ENCODE measurements at regions not wholly inside any gene's neighbourhood (a gene's known extent, or its start where the extent isn't known, plus 50 kb on each side); places are given as distances from the start of the nearest gene placed in this dataset.

DNA sequence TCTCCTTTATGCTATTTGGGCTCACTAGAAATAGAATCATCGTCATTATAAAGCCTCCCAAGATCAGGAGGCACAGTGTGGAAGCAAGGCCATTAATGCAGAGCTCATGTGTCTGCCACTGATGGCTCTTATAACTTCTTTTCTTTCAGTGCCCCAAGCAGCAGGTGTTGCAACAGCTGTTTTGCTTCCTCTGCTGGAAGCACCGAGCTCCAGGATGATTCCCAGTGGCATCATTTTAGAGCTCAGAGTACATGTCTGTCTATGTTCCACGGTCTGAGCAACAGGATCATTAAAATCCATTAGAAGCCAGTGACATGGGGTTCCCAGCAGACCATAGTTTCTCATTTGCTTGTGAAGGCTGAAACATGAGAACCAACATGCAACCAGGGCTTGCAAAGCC is 803.0 kb upstream of the FAT3 start:
- no peak for FAIRE-seq

DNA sequence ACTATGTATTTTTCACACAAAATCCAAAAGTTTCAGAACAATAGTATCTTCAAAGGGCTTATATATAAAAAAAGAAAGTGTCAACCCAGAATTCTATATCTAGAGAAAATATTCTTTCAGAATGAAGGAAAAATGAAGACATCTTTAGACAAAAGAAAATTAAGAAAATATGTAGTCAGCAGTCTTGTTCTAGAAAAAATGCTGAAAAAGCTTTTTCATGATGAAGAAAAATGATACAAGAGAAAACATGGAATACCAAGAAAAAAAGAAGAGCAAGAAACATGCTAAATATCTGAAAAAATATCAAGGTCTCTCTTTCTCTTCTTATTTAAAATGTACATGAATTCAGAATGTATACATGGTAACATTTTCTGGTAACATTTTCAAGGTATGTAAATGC is 816.8 kb upstream of the FAT3 start:
- FAIRE-seq, result no peak

DNA sequence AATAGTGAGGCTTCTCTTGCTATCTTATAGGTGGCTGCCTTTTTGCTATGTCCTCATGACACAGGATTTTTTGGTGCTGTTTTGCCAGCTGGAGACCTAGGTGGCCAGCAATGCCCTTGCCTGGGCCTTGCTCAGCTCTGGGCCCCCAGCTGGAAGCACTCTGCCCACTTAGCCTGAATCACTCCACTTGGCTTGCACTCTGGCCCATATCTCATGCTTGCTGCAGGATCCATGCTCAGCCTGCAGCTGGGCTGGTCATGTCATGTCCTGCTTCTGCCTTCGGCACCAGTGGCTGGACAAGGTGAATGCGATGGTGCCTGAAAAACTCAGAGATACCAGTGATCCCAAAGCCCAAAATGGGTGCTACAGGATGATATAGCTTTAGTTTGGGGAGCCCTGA is 818.6 kb upstream of the FAT3 start:
- no peak for FAIRE-seq

DNA sequence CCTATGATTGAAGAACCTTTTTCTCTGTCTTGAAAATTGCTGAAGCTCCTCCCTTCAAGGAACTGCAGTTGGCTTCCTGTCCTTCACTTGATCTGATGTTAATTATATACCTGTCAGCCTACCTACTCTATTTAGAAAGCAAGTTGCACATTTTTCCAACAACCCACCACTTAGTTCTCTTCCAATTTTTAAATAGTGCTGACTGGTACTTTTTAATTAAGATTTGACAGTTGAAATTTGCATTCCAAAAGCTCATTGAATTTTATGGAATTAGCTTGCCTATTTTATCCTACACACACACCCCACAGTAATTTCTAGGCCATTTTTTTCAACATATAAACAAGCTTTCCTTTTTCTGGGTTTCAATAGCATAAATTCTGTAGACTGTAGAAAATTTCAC is 820.3 kb upstream of the FAT3 start:
- no peak for FAIRE-seq

DNA sequence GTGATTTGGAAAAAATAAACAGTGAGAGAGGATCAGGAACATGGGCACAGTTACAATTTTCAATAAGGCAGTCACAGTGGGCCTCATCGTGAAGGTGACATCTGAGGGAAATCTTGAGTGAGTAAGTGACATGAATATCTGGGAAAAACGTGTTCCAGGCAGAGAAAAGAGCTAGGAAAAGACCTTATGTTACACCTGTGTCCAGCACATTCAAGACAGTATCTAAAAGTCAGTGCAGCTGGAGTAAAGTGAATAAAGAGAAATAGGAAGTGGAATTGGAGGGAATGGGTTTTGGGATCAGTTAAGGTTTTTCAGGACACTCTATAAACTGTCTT is 827.5 kb upstream of the FAT3 start:
- FAIRE-seq, result no peak

DNA sequence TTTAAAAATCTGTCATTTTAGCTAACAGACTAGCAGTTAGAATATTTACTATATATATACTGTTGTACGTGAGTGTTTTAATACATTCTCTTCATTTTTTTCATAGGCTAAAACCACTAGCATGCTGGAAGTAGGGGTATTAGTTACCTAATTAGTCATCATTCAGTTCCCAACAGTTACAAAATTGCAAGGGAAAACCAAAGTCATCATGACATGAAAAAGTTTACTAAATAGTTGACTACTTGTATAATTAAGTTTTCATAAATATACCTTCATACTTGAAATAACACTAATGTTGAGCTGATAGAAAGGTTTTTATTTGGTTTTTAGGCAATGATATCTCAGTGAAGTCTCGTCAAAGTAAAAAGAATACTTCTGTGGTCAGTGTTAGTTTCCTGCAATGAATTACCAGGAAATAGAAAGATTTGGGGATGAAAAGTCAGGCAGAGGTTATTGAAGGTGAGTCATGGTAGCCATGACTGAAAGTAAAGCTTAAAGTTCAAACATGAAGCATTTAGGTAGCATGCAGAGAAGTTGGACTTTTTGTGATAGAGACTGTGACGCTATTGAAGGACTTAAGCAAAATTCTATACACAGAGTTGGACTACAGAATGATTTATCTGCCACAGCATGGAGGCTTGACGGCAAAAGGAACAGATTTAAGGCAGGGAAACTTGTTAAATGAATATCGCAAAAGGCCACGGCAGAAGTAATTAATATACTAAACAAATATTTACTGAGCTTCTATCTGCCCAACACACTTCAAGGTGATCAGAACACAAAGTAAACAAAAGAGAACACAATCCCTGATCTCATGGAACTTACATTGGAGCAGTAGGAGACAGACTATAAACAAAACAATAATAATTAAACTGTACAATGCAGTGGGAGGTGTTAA is 828.1 kb upstream of the FAT3 start:
- FAIRE-seq, result no peak

DNA sequence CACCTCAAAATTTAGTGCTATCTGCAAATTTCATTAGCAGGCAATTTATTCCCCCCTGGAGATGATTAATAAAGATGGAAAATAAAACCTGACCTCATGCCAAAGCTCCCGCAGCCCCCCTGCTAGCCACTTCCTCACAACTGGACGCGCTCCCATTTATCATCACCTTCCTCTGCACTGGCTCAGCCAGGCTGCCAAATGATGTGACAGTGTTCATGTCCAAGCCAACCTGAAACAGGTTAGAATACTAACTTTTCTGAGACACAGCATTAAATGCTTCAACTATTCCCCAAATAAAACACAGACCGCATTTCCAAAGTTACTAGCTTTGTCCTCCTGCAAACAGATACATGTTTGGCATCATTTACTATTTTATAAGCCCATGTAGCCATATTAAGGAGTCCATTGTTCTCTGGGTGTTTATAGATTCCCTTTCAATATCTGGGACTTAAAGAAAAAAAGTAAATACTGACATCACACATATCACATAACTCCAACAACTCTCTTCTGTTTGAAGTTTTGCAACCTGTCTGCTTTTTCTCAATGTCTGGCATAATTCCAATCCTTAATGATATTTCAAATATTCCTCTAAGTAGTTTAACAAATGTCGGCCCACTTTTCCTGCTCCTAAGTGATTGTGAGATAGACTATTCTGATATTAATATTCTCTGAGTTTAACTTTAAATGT is 829.7 kb upstream of the FAT3 start:
- no peak for FAIRE-seq

DNA sequence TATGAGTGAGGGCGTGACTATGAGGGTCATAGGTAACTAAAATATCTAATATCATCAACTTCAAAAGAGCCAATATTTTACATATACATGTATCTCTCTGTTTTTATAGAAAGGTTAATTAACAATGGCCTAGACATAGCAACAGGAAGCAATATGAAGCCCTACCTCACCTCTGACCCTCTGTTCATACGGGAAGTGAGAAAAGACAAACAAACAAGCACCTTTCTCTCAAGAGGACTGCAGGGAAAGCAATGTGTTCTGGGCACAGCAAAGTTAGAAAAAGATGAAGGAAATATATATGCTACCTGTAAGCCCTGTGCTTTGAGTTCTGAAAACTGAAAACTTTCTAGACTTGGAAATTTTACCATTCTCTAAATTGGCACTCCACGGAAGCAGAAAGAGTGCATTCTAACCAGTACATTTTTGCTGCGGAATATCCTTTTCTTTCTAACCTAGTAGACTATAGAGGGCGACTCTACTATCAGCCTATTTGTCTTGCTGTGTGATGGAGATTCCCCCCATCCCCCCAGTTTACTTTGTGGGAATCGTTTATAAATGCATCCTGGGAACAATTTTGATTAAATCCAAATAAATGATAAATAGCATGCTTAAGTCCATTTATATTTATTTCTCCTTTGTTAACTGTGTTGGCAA is 830.4 kb upstream of the FAT3 start:
- FAIRE-seq, result no peak

DNA sequence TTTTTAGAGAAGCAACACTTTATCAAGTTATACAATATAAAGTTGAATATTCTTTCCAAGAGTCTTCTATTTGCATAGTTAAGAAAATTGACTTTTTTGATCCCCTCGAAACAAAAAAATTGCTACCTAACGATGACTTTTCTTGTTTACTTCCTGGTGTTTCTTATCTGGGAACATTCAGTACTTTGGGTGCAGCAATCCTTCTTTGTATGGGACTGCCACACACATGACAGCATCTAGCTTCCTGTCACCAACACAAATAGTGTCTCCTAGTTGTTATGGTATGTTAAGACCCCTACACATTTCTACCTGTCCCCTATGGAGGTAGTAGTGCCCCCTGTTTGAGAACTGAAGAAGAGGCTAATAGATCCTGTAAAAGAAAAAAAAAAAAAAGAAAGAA is 841.7 kb upstream of the FAT3 start:
- no peak for FAIRE-seq

DNA sequence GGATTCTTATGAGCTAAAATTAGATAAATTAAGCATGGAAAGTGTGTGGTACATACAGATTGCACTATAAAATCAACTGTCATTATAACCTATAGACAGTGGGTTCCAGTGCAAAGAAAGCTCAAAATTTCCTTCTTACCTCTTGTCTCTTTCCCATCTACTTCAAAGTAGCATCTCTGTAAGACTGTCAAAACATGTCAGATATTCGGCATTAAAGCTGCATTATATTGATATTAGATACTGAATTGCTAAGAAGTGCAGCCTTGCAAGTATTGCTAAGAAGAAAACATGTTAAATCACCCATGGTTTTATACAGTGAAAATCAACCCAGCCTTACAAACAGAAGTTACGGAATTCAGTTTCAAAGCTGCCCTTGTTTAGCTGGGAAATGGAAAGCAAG is 849.8 kb upstream of the FAT3 start:
- FAIRE-seq, result no peak

DNA sequence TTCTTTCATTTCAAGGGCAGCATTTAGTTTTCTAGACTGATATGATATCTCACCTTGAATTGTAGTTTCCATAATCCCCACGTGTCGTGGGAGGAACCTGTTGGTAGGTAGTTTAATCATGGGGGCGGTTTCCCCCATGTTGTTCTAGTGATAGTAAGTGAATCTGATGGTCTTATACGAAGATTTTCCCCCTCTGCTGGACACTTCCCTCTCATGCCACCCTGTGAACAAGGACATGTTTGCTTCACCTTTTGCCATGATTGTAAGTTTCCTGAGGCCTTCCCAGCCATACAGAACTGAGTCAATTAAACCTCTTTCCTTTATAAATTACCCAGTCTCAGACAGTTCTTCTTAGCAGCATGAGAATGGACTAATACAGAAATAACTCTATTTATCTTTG is 851.1 kb upstream of the FAT3 start:
- FAIRE-seq, result no peak

DNA sequence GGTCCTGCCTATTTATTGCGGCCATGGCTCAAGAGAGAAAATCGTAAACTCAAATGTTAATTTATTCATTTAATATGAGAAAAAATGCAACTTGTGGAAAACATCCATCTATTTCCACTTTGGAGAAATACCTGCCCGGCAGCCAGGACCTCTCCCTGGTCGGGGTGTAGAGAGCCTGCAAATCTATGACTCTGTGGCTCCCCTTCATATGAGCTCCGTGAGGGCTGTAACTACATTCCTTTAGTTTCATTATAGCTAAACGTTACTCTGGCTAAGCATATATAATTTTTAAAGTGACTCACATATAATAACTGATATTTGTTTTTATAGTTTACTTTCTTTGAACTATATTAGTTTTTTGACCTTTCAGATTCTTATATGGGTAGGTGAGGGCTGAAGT is 857.8 kb upstream of the FAT3 start:
- FAIRE-seq, result no peak

DNA sequence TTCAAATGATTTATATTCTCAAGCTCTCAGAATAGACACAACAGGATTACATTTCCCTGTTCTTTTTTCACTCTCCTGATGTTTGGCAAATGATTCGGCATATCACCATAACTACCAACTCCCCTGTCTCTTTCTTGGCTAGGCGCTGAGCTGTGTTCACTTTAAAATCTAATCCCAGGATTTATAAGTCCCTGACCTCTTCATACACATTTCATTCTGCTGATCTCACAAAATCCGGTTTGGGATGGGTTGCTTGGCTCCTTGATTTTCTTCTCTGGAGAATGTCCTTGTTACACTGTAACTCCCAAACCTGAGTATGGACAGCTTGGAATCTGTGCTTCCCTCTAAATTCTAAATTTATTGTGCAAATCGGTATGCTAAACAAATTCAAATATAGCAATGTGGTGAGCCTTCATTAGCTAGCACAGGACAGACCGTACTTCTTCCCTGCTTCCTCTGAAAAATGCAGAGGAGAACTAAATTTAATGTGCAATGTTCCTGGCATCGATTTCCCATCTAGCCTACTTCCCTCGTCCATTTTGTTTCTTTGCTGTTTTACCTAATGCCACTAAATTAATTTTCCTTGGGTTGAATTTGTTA is 858.5 kb upstream of the FAT3 start:
- FAIRE-seq, result no peak

DNA sequence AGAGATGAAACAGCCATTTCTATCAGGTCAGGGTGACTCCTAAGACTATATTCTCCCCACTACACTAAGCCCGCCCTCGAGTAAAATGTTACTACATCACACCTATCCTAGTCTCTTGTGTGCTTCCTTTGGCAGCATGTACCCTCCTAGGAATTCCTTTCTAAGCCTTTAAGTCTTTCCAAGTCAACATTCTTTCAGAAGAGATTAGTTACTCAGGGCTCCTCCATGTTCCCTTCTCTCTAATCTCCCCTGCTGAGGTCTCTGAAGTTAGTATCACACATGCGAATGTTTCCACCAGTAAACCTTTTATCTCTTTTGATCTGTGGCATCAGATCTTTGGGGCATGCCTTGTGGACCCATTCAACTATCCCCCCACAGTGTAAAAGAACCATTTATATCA is 873.7 kb upstream of the FAT3 start:
- FAIRE-seq, result no peak

DNA sequence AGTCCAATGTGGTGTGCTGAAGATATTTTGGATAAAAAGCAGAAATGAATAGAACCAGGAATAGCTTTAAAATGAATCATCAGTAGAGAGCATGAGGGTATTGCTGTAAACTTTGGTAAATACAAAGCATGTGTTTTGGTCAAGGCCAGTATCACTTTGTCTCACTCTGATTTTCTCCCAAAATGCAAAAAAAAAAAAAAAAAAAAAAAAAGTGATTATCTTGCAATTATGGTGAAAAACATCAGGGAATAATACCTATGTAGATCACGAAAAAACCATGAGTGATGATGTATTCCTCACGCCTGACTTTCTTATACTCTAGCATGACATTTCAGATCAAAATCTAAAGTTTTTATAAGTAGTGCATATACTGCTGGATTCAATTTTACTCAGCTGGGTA is 897.9 kb upstream of the FAT3 start:
- no peak for FAIRE-seq

DNA sequence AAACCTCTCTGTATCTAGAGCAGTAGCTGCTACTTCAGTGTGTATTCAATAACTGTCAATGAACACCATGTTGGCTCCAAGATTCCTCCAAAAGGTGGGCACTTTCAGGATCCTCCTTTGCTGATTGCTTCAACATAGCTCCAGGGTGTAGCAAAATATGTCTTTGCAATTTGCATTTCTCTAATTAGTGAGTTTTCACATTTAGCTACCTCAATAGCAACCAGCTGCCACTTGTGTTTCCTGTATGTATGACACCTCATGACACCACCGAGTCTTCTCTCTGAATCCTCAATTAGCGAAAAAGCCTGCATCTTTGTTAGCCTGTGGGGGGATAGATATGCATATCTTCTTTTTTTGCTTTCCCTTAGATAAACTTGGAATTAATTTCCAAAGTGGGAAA is 898.3 kb upstream of the FAT3 start:
- FAIRE-seq, result no peak

DNA sequence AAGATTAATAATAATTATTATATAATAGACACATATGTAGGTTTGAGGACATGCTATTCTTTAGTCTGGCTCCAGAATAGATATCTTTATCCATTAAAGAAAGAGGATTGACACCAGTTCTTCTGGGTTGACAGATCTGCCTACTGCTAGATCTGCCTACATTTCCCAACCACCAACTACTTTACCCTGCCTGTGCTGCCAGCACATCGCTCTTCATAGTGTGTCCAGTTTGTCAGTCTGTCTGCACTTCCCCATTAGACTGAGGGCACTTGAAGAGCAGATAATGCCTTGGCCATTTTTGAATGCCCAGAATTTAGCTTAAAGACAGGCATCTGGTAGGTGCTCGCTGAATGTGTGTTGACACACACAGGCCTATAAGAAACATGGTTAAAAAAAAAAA is 910.1 kb upstream of the FAT3 start:
- no peak for FAIRE-seq

DNA sequence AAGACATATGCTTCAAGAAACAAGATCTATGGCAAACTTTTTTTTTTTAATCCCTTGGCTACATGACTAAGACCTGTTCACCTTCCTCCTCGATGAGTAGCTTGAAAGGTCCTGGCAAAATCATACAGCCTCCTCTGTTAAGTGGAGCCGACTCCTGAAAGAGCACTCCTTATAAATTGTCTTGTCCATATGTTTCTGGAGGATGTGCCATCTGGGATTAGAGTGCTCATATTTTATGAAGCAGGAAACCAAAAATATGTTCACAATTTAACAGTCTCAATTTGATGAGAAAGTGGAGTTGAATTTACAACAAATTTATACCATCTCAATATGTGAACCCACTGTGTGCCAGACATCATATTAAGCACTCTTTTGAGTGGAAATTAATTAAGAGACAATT is 912.1 kb upstream of the FAT3 start:
- FAIRE-seq, result no peak

DNA sequence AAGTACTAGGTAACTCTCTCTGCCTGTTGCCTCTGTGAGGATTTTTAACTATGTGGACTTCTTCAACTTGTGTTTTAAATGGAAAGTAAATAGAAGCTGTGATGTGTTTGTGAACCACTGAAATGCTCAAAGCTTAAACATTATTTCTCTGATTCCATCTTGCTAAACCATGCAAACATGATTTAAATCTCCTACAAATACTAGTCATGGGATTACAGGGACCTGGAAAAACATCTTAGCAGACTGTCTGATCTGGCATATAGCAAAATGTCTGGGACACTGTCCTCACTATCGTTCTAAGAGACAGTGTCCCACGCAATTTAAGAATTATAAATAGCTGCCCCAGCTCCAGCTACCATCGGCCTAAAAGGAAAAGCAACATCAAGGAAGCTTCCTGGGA is 914.5 kb upstream of the FAT3 start:
- FAIRE-seq, result no peak

DNA sequence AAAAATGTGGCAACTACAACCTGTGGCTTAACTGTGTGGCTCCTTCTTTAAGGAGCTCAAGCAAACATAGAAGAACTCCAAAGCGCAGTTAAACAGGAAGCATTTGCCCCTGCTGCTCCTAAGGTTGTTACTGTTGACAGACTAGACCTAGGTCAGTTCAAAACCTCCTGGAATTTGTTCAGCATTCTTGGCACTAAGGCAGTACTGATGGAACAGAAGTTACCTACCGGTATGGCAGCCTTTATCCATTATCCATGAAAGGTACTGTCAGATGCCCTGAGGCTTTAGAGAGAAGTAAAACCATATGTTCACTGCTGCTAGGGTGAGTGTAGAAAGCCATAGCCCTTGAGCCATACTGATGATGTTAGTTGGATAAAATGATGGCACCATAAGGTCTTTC is 916.5 kb upstream of the FAT3 start:
- no peak for FAIRE-seq

DNA sequence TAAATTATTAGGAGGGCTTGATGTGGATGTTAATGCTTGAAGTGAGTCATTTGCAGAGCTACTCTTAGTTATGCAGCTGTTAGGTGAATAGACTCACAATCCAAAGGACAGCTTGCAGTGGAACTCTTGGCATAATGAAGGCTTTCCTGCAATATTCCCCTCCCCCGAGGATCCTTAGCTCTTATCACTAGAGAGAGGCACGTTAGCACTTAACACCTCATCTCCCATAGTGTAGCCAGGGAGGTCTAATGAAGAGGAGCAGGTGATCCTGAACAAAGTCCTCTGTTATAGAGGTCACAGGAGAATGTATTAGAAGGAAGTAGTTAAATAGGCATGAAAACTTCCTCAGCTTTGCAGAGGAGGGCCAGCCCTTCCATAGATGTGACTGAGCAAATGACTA is 919.2 kb upstream of the FAT3 start:
- FAIRE-seq, result no peak

DNA sequence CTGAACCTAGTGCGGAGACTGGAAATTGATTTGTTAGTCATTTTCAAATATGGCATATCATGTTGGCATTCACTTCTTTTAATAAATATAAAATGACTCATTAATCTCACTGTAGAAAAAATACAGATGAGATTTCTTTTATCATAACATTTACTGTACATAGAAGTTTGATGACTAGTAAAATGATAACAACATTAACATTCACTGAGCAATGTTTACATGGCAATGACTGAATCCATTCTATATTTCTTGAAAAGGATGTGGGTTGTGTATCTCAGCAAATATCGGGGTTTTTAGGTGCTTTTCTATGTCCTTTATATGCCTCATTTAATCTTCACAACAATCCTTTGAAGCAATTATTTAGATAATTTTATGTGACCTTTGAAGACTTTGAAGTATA is 920.9 kb upstream of the FAT3 start:
- no peak for FAIRE-seq

DNA sequence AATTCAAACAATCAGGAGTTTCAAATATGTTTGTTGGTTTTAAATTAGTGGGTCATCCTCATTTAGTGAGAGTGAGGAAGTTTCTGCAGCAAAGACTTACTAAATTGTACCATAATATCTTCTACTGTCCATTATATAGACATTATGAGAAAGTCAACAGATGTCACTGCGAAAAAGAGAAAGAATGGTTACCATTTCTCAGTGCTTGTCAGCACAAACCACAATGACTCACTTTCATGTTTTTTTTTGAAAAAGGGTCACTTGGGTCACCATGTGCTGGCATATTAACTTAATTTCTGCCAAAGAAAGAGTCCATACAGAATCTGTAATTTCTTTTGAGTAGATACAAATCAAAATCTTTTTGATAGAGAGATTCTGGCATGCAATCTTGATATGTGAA is 924.6 kb upstream of the FAT3 start:
- FAIRE-seq, result no peak

DNA sequence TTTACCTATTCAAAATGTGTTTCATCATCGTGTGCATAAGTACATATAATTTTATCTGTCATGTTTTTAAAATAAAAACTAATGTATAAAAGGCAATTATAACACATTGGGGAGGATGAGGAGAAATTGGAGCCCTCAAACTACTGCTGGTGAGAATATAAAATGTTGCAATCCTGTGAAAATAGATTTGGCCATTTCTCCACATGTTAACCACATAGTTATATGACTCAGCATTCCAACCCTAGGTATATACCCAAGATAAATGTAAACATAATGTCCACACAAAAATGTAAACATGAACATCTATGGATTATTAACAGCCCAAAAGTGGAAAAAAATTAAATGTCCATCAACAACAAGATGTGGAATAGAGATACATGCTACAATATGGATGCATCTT is 928.0 kb upstream of the FAT3 start:
- no peak for FAIRE-seq

All from A204.1 (cell line).